Esophagus squamous epithelium (tissue), 5 donors: ENCODE measurements at regions not wholly inside any gene's neighbourhood (a gene's known extent, or its start where the extent isn't known, plus 50 kb on each side); places are given as distances from the start of the nearest gene placed in this dataset.

Source experiments
- DNase-seq: peaks from one replicate; lab custom pipeline; 2025; lab: John Stamatoyannopoulos, UW
- H3K27ac ChIP-seq, 4 donors: fragments of 200-600 bp; sonication (generic); one replicate each; pipeline ENCODE4 v1.5.1; 2016 to 2019; ENCODE audit warnings: mild to moderate bottlenecking in 1 of 4
- H3K27me3 ChIP-seq, 4 donors: fragments of 200-600 bp; sonication (generic); 1 replicate in 3 of 4; 2 replicates in 1 of 4; pipeline versions ENCODE4 v1.5.1 to v1.6.0; 2017 to 2021; ENCODE audit warnings: antibody characterized with exemption in 1 of 4
- H3K36me3 ChIP-seq, 3 donors: fragments of 200-600 bp; sonication (generic); one replicate each; pipeline ENCODE4 v1.5.1; 2016 to 2019
- H3K4me1 ChIP-seq, 3 donors: fragments of 200-600 bp; sonication (generic); one replicate each; pipeline ENCODE4 v1.5.1; 2017 to 2019
- H3K4me3 ChIP-seq, 4 donors: fragments of 200-600 bp; sonication (generic); 1 replicate in 3 of 4; 2 replicates in 1 of 4; pipeline ENCODE4 v1.5.1; 2016 to 2019; ENCODE audit warnings: mild to moderate bottlenecking in 2 of 4, moderate library complexity in 1 of 4
- H3K9me3 ChIP-seq, 3 donors: fragments of 200-600 bp; sonication (generic); one replicate each; pipeline ENCODE4 v1.5.1; 2016 to 2019
- CTCF ChIP-seq, 6 experiments: fragments of 450-650 bp in 4 of 6; fragments of 200-600 bp in 2 of 6; sonication (generic) in 2 of 6; IDR thresholded peaks; one replicate each; pipeline ENCODE4 v1.5.1; 2016 to 2019; ENCODE audit warnings: antibody characterized with exemption in 6 of 6, mild to moderate bottlenecking in 4 of 6, moderate library complexity in 4 of 6
- POLR2A ChIP-seq, 4 donors: fragments of 450-650 bp; IDR thresholded peaks; one replicate each; pipeline ENCODE4 v1.6.1; 2017; ENCODE audit warnings: antibody characterized with exemption in 4 of 4, mild to moderate bottlenecking in 4 of 4, moderate library complexity in 3 of 4
- WGBS, 2 donors: methylation state at CpG; one replicate each; pipeline ENCODE4 v1.1.5; 2018; 5-methylcytosine and 5-hydroxymethylcytosine counted together
- intact Hi-C: fragments of 100-400 bp; cut with DNase I; formaldehyde crosslinking; loops from one replicate; pipeline ENCODE4 v1.15.0; 2022
- donor health status: DM: yes; HTN: yes; CAD: no.

GRCh38 chr9:25442526-25442925 is 235.7 kb downstream of the TUSC1 start:
- TF ChIP-seq CTCF (IDR thresholded peaks at IDR 0.05) (no peak), POLR2A (IDR thresholded peaks at IDR 0.05) (no peak)
- intact Hi-C loops, result no loop called here

GRCh38 chr9:25427898-25428297 is 250.3 kb downstream of the TUSC1 start:
- Histone ChIP-seq H3K36me3 (no peaks in the 10 kb centered on the region), H3K27me3 (no peaks in the 10 kb centered on the region), H3K4me3 (no peak overlapping the region), H3K4me1 (no peaks in the 10 kb centered on the region), H3K27ac (no peak overlapping the region), H3K9me3 (no peaks in the 10 kb centered on the region)
- no peak for DNase-seq
- 73 to 89% methylated on average over 2 to 4 of the region's 4 CpGs for WGBS, 2 donors
- TF ChIP-seq CTCF (IDR thresholded peaks at IDR 0.05), result no peak
- no peak for TF ChIP-seq POLR2A (IDR thresholded peaks at IDR 0.05)
- intact Hi-C loops, result no loop called here

More at GRCh38 chr9:25442526-25442925, 235.7 kb downstream of the TUSC1 start:
- 42 to 57% methylated on average over 3 to 4 of the region's 4 CpGs for WGBS, 2 donors
- Histone ChIP-seq H3K4me1 (no peaks in the 10 kb centered on the region), H3K4me3 (no peak overlapping the region), H3K36me3 (no peaks in the 10 kb centered on the region), H3K9me3 (no peaks in the 10 kb centered on the region), H3K27me3 (no peaks in the 10 kb centered on the region), H3K27ac (no peak overlapping the region)
- no peak for DNase-seq

GRCh38 chr9:25427290-25427689 is 251.0 kb downstream of the TUSC1 start:
- Histone ChIP-seq H3K27me3 (no peaks in the 10 kb centered on the region), H3K4me1 (no peaks in the 10 kb centered on the region), H3K36me3 (no peaks in the 10 kb centered on the region), H3K4me3 (no peak overlapping the region), H3K9me3 (no peaks in the 10 kb centered on the region), H3K27ac (no peak overlapping the region)
- no peak for DNase-seq
- WGBS, 2 donors, result 91 to 94% methylated on average over 3 of the region's 4 CpGs
- no peak for TF ChIP-seq CTCF (IDR thresholded peaks at IDR 0.05)
- TF ChIP-seq POLR2A (IDR thresholded peaks at IDR 0.05), result no peak
- intact Hi-C loops, result no loop called here

GRCh38 chr9:25421560-25421959 is 256.7 kb downstream of the TUSC1 start:
- intact Hi-C loops, result no loop called here
- Histone ChIP-seq H3K4me1 (no peaks in the 10 kb centered on the region), H3K4me3 (no peak overlapping the region), H3K27ac (no peak overlapping the region), H3K27me3 (no peaks in the 10 kb centered on the region), H3K36me3 (no peaks in the 10 kb centered on the region), H3K9me3 (no peaks in the 10 kb centered on the region)
- no peak for DNase-seq
- WGBS, 2 donors, result 63 to 64% methylated on average over 1 of the region's 1 CpG
- TF ChIP-seq CTCF (IDR thresholded peaks at IDR 0.05) (no peak), POLR2A (IDR thresholded peaks at IDR 0.05) (no peak)

- Histone ChIP-seq H3K4me3 (no peak overlapping the region), H3K9me3 (no peaks in the 10 kb centered on the region), H3K27ac (no peak overlapping the region), H3K36me3 (no peaks in the 10 kb centered on the region), H3K4me1 (no peaks in the 10 kb centered on the region), H3K27me3 (no peaks in the 10 kb centered on the region)
- intact Hi-C loops, result no loop called here
- DNase-seq, result no peak
- TF ChIP-seq POLR2A (IDR thresholded peaks at IDR 0.05) (no peak), CTCF (IDR thresholded peaks at IDR 0.05) (no peak)
Observed at GRCh38 chr9:25418974-25419373, 259.3 kb downstream of the TUSC1 start.
